Naive thymus-derived CD8-positive, alpha-beta T cell (primary cell): ENCODE measurements at regions not wholly inside any gene's neighbourhood (a gene's known extent, or its start where the extent isn't known, plus 50 kb on each side); places are given as distances from the start of the nearest gene placed in this dataset.
A peak's percentile ranks its signal among the peaks of the same experiment; 100 is the strongest.
"Not testable (repeated sequence)": the region's sequence is repeated elsewhere in the genome, so short reads cannot be mapped to it uniquely, and the experiment has no call there.

Experiments used
- ATAC-seq, 2 donors: fragments of 150-1000 bp; cut with Tn5 transposase in 1 of 2; sonication (Bioruptor Pico), chemical (Tn5 transposase) in 1 of 2; 1 replicate in 1 of 2; 2 replicates in 1 of 2; pipeline ENCODE4 v1.10.0; 2021; ENCODE audit warnings: mild to moderate bottlenecking in 2 of 2, moderate library complexity in 2 of 2
- POLR2A ChIA-PET: fragments of 350-600 bp; sonication (Branson Sonifier 250); formaldehyde crosslinking; loops from one replicate; lab custom pipeline; 2021; ENCODE audit warnings: antibody characterized with exemption; lab: Charles Lee
- DNase-seq, 10 donors: peaks; one replicate each; pipeline versions ENCODE4 v3.0.0 to v3.0.0-alpha.2; 2020 to 2022
- H3K27ac Mint-ChIP-seq, 10 donors: one replicate each; pipeline ENCODE4 v1.8.0; 2020 to 2022; ENCODE audit warnings: mild to moderate bottlenecking in 10 of 10, mixed read lengths in 10 of 10, moderate library complexity in 4 of 10, inconsistent platforms in 1 of 10
- H3K27me3 Mint-ChIP-seq, 5 donors: one replicate each; pipeline ENCODE4 v1.8.0; 2021 to 2022; ENCODE audit warnings: mixed read lengths in 5 of 5
- H3K36me3 Mint-ChIP-seq, 3 donors: one replicate each; pipeline ENCODE4 v1.8.0; 2020 to 2022; ENCODE audit warnings: mixed read lengths in 3 of 3, mild to moderate bottlenecking in 2 of 3, inconsistent platforms in 1 of 3
- H3K4me1 Mint-ChIP-seq, 4 donors: one replicate each; pipeline ENCODE4 v1.8.0; 2021 to 2022; ENCODE audit warnings: mixed read lengths in 4 of 4
- H3K4me3 Mint-ChIP-seq, 10 donors: one replicate each; pipeline ENCODE4 v1.8.0; 2020 to 2022; ENCODE audit warnings: mild to moderate bottlenecking in 10 of 10, mixed read lengths in 10 of 10, moderate library complexity in 6 of 10, inconsistent platforms in 1 of 10
- H3K9me3 Mint-ChIP-seq, 9 donors: one replicate each; pipeline ENCODE4 v1.8.0; 2020 to 2022; ENCODE audit warnings: mixed read lengths in 9 of 9, mild to moderate bottlenecking in 3 of 9, inconsistent platforms in 1 of 9, moderate library complexity in 1 of 9

DNA sequence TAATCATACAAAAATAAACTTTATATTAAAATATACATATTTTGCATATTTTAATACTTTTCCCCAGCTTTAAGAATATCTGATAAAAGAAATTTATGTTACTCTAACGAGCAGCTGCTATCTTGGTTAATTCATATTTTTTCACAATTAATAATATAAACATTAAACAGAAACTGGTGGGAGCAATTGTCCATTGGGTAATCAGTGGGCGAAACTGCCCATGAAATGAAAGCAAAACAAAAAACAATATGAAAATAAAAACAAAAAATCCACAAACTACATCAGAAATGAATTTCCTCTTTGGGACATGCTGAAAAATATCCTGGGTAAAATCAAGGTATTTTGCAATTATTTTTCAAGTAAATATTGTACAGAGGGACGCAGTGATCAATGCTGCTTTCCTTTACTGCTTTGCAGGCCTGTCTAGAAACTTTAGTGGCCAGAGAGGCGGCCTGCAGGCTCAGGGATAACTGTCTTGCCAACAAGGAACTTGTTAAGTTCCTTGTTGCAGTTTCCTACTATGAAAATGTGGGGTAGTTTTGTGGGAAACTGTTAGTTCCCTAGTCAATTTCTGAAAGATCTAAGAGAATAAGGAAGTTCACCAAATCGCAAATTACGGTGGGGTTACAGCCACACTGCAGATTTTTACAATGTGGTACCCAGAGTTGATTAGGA lies 309.0 kb upstream of the PLGLB2 start:
- H3K27me3 Mint-ChIP-seq, H3K4me3 Mint-ChIP-seq, H3K4me1 Mint-ChIP-seq, ATAC-seq, H3K36me3 Mint-ChIP-seq, H3K9me3 Mint-ChIP-seq, POLR2A ChIA-PET, H3K27ac Mint-ChIP-seq, DNase-seq: not testable (repeated sequence)

DNA sequence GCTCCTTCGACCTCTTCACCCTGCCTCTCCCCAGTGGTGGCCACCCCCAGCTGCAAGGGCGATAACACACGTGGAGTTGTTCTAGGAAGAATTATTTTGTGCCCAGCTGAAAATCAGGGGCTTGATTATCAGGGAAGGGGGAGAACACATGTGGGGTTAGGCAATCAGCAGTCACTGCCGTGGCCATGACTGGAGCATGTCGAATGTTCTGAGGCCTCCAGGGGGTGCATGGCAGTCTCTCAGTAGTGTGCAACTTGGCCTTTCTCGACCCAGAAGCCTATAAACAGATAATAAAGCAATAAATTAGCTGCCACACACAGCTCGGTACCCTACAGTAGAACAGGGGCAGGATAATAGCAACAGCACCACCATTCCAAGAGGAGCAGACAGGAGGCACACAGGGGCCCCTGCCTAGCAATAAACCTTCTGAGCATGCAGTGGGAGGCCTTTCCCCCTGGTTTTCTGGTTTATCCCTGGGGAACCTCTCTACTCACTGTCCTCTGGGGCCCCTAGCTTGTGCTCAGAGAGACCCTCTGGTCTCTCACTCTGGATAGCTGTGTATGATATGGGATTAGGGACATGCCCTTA lies 308.2 kb upstream of the PLGLB2 start:
- H3K27me3 Mint-ChIP-seq, H3K4me3 Mint-ChIP-seq, H3K36me3 Mint-ChIP-seq, ATAC-seq, H3K27ac Mint-ChIP-seq, H3K9me3 Mint-ChIP-seq, DNase-seq, POLR2A ChIA-PET, H3K4me1 Mint-ChIP-seq: not testable (repeated sequence)

DNA sequence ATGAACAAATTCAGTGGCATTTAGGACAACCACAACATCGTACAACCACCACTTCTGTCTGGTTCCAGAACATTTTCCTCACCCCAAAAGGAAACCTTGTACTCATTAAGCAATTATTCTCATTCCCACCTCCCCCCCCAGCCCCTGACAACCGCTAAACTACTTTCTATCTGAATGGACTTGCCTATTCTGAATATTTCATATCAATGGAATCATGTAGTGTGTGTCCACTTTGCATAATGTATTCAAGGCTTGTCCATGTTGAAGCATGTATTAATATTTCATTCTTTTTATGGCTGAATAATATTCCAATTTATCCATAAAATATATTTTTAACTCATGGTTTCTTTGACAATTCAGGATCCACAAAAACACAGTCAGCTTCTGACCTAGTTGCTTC lies 307.2 kb upstream of the PLGLB2 start:
- H3K36me3 Mint-ChIP-seq, H3K27ac Mint-ChIP-seq, H3K9me3 Mint-ChIP-seq, DNase-seq, POLR2A ChIA-PET, H3K4me3 Mint-ChIP-seq, ATAC-seq, H3K4me1 Mint-ChIP-seq, H3K27me3 Mint-ChIP-seq: not testable (repeated sequence)

DNA sequence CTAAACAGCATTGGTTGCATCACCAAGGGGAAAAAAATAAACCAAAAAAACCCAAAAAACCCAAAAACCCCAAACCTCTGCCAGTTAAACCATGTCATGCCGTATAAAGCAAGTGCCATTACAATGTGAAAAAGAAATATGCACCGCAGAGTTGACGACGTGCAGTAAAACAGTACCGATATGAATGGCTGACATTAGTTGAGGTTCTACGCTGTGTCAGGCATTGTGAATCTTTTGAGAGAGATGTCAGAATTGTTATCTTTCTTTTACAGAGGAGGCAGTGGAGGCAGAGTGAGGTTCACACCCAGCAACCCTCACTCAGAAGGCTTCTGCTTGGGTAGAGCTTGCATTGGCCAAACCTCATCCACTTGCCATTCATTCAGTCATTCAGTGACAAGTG lies 306.5 kb upstream of the PLGLB2 start:
- H3K4me3 Mint-ChIP-seq, ATAC-seq, POLR2A ChIA-PET, H3K36me3 Mint-ChIP-seq, H3K27ac Mint-ChIP-seq, H3K4me1 Mint-ChIP-seq, H3K9me3 Mint-ChIP-seq, DNase-seq, H3K27me3 Mint-ChIP-seq: not testable (repeated sequence)

DNA sequence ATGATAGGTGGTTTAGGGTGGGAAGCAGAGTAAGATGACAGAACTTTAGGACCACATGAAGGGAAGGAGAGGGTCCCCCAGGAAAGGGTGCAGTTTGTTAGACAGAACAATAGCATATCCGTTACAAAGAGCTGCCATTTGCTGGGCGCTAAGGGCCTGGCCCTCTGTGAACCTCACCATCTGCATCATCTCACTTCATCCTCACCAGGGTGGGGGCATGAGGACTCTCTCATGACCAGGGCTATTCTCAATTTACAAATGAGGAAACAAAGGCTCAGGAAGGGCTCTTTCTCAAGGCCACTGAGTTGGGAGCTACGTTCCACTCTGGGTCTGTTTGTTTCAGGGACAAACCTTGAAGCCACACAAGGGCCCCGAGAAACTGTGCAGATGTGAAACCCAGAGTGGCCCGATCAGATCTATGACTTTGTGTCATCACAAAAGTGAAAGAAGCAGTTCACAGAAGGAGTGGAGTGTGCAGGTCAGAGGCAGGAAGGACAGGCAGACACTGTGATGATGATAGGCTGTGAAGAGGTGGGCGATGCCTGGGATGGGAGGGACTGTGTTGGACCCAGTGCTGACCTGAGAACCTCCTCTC lies 304.8 kb upstream of the PLGLB2 start:
- DNase-seq, H3K4me1 Mint-ChIP-seq, POLR2A ChIA-PET, H3K27me3 Mint-ChIP-seq, H3K36me3 Mint-ChIP-seq, H3K9me3 Mint-ChIP-seq: not testable (repeated sequence)
- ATAC-seq: peak in 1 of 2 donors; percentile 23
- Mint-ChIP-seq H3K27ac (peak overlapping the region in 2 of 10 donors; percentile 9 to 31), H3K4me3 (peak overlapping the region in 1 of 10 donors; percentile 33)

DNA sequence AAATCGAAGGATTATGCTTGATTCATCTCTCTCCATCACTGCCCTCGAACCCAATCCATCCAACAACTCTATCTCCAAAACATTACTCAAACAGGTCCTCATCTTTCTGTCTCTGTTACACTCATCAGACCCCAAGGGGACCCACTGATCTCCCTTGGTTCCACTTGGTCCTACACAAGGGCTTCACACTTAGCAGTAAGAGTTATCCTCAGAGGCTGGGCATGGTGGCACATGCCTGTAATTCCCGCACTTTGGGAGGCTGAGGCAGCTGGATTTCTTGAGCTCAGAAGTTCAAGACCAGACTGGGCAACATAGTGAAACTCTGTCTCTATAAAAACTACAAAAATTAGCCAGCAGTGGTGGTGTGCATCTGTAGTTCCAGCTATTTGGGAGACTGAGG lies 302.9 kb upstream of the PLGLB2 start:
- H3K27me3 Mint-ChIP-seq, ATAC-seq, H3K4me3 Mint-ChIP-seq, H3K36me3 Mint-ChIP-seq, POLR2A ChIA-PET, H3K27ac Mint-ChIP-seq, H3K4me1 Mint-ChIP-seq, H3K9me3 Mint-ChIP-seq, DNase-seq: not testable (repeated sequence)

DNA sequence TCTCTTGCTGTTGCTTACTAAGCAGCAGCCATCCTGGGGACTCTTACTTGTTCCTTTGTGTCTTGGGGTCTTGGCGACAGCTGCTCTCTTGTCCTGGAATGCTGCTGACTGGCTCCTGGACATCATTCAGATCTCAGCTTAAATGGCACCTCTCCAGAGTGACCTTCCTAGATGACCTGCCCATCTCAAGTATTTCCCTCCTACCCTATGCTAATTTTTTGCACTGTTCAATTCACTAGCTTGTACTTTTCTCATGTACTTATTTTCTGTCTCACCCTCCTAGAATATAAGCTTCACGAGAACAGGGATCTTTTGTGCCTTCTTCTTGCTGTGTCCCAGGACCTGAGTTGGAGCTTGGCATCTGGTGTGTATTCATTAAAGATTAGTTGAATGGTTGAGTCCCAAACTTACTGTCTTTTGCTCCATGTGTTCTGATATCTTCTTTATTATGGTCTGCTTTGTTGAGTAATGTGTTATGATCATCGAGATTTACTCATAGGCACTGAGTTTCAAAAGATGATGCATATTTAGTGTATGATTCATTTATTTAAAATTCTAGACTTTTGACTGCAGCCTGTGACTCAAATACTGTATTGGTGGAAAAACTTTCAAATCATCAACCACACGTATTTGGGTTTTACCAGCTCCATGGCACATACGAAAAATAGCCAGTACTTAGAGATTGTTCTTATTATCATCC lies 302.1 kb upstream of the PLGLB2 start:
- H3K4me3 Mint-ChIP-seq, ATAC-seq, POLR2A ChIA-PET, H3K4me1 Mint-ChIP-seq, H3K27me3 Mint-ChIP-seq, DNase-seq, H3K9me3 Mint-ChIP-seq, H3K36me3 Mint-ChIP-seq: not testable (repeated sequence)
- peak overlapping the region in 2 of 10 donors; percentile 44 to 77 for H3K27ac Mint-ChIP-seq

DNA sequence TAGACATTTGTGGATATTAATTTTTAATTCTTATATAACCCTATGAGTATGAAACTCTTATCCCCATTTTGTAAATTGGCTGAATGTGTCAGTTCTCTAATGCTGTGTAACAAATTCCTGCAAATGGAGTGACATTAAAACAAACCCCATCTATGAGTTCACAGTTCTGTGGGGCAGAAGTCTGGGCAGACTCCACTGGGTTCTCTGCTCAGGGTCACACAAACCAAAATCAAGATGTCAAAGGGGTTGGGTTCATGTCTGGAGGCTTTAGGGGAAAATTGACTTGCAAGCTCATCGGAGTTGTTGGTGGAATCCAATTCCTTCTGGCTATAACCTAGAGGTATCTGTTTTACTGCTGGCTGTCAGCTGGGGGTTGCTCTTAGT lies 301.6 kb upstream of the PLGLB2 start:
- DNase-seq, H3K27me3 Mint-ChIP-seq, H3K4me1 Mint-ChIP-seq, ATAC-seq, H3K9me3 Mint-ChIP-seq, H3K36me3 Mint-ChIP-seq, POLR2A ChIA-PET, H3K27ac Mint-ChIP-seq, H3K4me3 Mint-ChIP-seq: not testable (repeated sequence)

DNA sequence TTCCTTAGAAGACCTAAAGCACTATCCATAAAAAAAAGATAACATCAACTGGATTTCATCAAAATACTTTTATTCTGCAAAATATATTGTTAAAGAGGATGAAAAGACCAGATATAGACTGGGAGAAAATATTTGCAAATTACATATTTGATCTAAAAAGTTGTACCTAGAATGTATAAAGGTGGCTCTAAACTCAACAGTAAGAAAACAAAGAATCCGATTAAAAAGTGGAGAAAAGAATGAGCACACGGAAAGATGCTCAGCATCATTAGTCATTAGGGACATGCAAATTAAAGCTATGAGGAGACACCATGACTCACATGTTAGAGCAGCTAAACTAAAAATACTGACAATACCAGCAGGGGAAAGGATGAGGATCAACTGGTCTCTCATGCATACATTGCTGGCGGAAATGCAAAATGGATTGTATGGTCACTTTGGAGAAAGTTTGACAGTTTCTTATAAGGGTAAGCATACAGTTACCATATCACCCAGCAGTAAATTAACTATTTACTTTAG lies 298.4 kb upstream of the PLGLB2 start:
- ATAC-seq, POLR2A ChIA-PET: not testable (repeated sequence)

DNA sequence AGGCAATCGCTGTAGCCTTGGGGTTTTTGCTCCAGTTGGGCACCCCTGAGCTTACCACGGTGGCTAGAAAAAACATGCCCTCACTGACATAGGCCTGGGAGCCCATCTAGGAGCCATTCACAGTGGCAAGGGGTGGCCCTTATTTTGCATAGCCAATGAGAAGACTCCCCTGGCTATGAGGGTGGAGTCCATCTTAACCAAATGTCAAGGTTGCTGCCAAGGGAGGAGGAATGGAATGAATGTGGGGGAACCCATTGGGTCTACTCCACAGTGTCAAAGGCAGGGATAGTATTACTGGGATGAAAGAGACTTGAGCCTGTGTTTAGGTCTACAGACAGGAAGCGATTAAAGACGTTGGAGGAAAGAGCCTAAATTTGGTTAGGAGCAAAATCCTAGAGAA lies 295.7 kb upstream of the PLGLB2 start:
- H3K36me3 Mint-ChIP-seq, H3K27ac Mint-ChIP-seq, POLR2A ChIA-PET, H3K27me3 Mint-ChIP-seq, ATAC-seq, H3K4me1 Mint-ChIP-seq, DNase-seq, H3K9me3 Mint-ChIP-seq: not testable (repeated sequence)
- H3K4me3 Mint-ChIP-seq: peak overlapping the region in 1 of 10 donors; percentile 45

More for the DNA sequence above, 298.4 kb upstream of the PLGLB2 start:
- not testable (repeated sequence) for H3K9me3 Mint-ChIP-seq, H3K36me3 Mint-ChIP-seq, H3K27me3 Mint-ChIP-seq, H3K27ac Mint-ChIP-seq, H3K4me3 Mint-ChIP-seq, H3K4me1 Mint-ChIP-seq, DNase-seq

DNA sequence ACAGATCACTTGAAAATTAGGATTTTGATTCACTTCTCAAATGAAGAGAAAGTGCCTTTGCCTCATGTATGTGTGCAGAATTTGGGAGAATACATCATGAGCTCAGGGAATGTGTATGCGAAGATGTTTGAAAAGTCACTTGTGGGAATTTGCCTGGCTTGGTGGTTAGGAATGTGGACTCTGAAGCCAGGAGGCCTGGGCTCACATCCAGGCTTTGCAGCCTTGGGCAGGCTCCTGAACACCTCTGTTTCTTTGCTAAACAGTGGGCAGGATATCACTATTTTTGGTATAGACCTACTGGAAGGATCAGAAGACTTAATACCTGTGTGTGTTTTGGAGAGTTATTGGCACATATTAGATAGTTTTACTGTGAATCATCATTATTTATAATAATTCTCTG lies 295.0 kb upstream of the PLGLB2 start:
- H3K9me3 Mint-ChIP-seq, H3K4me1 Mint-ChIP-seq, H3K27ac Mint-ChIP-seq, H3K27me3 Mint-ChIP-seq, H3K4me3 Mint-ChIP-seq, ATAC-seq, POLR2A ChIA-PET, DNase-seq, H3K36me3 Mint-ChIP-seq: not testable (repeated sequence)

DNA sequence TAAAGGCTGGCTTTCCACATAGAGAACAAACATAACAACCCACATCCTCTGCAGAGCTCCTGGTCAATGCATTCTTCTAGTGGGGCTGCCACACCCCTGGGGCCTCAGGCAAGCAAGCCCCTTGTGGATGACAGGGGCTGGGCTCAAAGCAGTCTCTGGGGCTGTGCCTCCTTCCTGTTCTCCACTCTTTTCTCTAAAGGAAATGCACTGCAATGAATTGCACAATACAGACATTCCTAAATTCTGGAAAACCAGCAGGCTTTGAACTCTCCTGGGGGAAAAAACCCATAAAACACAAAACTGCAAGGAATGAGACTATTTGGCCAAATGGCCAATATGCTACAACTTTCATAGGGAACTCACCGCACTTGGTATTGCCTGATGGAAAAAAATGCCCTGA lies 293.9 kb upstream of the PLGLB2 start:
- ATAC-seq, H3K9me3 Mint-ChIP-seq, DNase-seq, H3K27me3 Mint-ChIP-seq, H3K4me3 Mint-ChIP-seq, H3K36me3 Mint-ChIP-seq, POLR2A ChIA-PET: not testable (repeated sequence)
- peak overlapping the region in 1 of 10 donors; percentile 31 for H3K27ac Mint-ChIP-seq
- H3K4me1 Mint-ChIP-seq: peaks cover 0 to 15% (median 0%) of the 10 kb centered on the region in 4 donors

DNA sequence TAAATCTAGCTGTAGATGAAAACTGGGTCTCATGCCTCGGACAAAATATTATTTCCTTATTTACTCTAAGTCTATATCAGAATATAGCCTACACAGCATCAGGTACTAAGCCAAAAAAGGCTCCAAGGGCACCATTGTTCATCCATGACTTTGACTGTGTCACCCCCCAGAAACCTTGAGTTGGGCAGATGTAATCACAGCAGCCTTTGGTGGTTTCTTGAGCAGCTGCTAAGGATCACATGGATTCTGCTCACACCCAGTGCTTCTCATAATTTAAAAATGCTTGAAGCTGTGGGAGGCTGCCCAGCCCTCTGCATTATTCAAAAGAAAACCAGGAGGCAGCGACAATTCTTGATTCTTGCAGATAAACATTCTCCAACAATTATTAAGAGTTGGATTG lies 293.5 kb upstream of the PLGLB2 start:
- H3K36me3 Mint-ChIP-seq, DNase-seq, H3K27me3 Mint-ChIP-seq, H3K4me3 Mint-ChIP-seq, ATAC-seq, POLR2A ChIA-PET, H3K27ac Mint-ChIP-seq, H3K9me3 Mint-ChIP-seq: not testable (repeated sequence)
- peaks cover 0 to 15% (median 0%) of the 10 kb centered on the region in 4 donors for H3K4me1 Mint-ChIP-seq
